ENCODE measurements at regions not wholly inside any gene's neighbourhood (a gene's known extent, or its start where the extent isn't known, plus 50 kb on each side); places are given as distances from the start of the nearest gene placed in this dataset.
"Not testable (repeated sequence)": the region's sequence is repeated elsewhere in the genome, so short reads cannot be mapped to it uniquely, and the experiment has no call there.

- no peak for DNase-seq
Measured at GRCh38 chr1:70490153-70490552, 79.1 kb downstream of the CTH start.

GRCh38 chr1:70495370-70495769 lies 84.3 kb downstream of the CTH start:
- DNase-seq: no peak

DNA sequence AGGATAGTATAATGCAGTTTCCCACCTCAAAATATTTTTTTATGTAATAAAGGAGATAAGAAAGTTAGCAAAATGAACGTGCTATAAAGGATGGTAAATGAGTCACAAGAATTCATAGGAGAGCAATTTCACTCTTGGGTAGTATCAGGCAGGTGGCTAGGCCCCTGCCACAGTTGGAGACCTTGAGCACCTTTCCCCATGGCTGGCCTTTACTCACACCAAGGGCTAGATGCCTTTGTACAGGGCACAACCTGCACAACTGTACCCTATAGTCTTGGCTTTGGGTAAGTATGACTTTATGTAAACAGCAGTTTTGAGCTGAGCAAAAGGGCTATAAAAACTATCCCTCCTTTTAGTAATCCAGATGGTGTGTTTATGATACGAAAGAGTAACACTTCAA lies 85.1 kb downstream of the CTH start:
- DNase-seq: no peak

DNA sequence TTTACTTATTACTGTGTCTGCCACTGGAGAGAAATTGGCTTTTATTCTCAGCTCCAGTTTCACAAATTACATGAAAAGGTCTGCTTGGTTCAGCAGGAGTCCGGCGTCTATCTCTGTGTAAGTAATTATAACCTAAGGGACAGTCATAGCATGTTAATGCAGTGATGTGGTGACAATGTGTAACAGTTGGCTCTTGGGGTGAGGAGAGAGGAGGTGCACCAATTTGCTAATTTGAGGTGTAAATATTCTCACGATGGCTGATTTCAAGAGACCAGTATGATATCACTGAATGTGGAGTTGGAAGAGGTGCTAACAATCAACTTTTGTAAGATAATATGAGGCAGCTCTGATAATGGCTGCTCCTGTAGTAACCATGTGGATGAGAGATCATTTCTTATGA lies 86.1 kb downstream of the CTH start:
- DNase-seq: no peak

DNA sequence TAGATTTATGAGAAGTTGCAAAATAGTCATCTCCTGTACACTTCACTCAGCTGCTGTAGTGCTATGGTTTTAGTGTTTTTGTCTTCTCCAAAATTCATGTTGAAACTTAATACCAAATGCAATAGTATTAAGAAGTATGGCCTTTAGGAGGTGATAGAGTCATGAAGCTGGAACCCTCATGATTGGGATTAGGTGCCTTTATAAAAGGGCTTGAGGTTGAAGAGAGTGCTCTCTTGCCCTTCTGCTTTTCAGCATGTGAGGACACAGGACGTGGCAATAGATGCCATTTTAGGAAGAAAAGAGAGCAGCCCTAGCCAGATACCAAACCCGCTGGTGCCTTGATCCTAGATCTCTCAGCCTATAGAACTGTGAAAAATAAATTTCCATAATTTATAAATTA lies 87.6 kb downstream of the CTH start:
- DNase-seq: no peak

GRCh38 chr1:70499695-70500094 lies 88.6 kb downstream of the CTH start:
- no peak for DNase-seq

DNA sequence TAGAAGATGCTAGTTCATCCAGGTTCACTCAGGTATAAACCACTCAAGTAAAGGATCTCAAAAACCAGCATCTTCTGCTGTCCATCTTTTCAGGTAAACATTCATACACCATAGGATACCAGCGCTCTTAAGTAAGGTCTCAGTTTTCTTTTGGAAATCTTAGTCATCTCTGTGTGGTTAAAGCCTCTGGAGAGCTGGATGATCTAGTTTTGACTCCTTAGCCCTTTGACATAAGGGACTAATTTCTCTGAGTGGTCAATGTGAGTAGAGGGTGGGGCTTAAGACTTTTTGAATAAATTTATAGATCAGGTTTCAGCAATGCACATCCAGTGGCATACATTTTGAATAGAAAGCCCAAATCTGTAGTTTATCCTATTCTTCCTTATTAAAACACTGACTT lies 92.3 kb downstream of the CTH start:
- DNase-seq: no peak

DNA sequence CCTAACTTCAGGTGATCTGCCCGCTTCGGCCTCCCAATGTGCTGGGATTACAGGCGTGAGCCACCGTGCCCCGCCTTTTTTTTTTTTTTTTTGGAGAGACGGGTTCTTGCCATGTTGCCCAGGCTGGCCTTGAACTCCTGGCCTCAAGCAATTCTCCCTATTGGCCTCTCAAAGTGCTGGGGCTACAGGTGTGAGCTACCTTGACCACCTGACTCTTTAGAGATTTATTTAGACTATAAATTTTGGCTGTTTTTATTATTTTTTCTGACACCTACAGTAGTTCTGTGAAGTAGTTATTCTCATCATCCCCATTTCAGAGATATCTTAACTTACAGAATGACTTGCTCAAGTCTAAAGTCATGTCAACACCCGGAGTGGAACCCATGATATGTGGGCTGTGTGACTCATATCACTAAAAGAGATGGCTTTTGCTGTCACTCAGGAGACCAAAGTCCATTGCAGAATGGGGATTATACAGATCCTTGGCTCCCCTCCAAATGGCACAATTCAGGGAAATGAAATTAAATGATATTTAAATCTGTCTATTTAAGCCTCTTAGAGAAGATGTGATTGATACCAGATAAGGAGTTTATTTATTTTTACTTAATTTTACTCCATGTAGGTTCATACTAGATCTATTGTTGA lies 93.2 kb downstream of the CTH start:
- no peak for DNase-seq

- DNase-seq: no peak
Measured at GRCh38 chr1:70504821-70505193, 93.7 kb downstream of the CTH start.

GRCh38 chr1:70507991-70508390 lies 96.9 kb downstream of the CTH start:
- not testable (repeated sequence) for DNase-seq

- DNase-seq: no peak
Measured at GRCh38 chr1:70509996-70510876, 99.2 kb downstream of the CTH start.

GRCh38 chr1:70517444-70517843 lies 106.4 kb downstream of the CTH start:
- DNase-seq: no peak

DNA sequence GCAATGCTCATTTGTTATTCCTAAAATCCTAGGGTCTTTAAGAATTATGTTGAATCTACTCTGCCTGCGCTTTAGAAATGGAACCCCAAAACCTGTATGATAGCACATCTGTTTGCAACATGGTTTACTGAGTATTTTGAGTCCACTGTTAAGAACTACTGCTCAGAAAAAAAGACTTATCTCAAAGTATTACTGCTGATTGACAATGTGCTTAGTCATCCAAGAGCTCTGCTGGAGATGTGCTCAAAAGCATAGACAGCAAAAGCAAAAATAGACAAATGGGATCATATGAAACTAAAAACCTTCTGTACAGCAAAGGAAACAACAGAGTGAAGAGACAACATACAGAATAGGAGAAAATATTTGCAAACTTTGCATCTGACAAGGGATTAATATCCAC lies 107.0 kb downstream of the CTH start:
- no peak for DNase-seq

GRCh38 chr1:70528590-70529333 lies 117.7 kb downstream of the CTH start:
- no peak for DNase-seq

- no peak for DNase-seq
Measured at GRCh38 chr1:70536708-70537366, 125.8 kb downstream of the CTH start.

GRCh38 chr1:70537788-70538187 lies 126.7 kb downstream of the CTH start:
- DNase-seq: no peak

DNA sequence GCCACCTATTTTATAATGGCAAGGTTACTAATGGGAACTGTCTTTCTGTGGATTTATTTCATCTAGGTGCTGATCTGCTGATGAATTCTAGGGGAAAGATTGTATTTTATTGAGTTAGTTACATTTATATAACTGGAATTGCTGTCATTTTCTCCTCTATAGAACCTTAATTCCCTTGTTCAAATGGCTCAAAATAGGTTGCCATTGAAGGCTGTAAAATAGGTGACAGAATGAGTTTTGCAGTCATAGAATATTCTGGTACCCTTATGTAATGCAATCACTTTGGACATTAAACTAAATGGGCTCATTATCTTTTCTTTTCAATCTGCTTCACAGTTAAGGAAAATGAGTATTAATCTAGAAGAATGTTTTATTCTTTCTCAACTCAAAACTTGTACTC lies 131.0 kb downstream of the CTH start:
- no peak for DNase-seq

- DNase-seq: no peak
Measured at GRCh38 chr1:70542856-70543255, 131.8 kb downstream of the CTH start.

- DNase-seq: no peak
Measured at GRCh38 chr1:70546726-70547125, 135.7 kb downstream of the CTH start.

DNA sequence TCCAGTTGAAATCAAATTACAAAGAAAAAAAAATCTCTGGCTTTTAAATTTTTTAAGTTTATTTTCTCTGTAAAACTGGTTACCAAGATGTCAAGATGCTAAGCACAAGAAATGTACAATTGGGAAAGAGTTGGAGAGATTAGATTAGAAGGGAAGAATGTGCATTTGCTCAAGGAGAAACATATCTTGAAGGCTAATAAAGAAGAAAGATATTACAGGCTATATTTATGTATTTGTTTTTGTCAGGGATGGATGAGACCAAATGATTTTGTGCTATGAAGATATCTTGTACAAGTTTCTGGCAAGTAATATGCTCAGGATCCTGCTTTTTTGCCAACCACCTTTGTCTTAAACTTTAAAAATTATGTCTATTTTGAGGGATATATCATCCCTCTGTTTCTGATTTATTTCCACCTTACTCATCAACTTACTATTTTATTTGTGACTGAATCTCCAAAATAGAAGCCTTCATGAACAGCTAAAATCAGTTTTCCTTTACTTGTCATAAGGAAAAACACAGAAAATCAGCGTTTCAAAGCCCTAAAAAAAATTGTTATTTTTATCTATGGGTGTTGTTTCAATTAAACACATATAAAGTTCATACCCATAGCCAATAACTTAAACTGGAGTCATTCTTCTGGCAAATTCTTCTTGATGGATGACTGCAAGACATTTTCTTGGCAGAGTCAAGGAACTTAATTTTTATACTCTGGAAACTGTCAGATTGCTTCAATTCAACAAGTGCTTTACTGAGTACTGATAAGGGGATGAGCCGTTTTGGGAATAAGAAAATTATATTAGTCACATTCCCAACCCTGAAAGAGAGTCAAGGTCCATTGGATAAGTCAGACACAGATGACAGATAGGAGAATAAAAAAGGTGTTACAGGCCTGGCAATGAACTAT lies 141.8 kb downstream of the CTH start:
- no peak for DNase-seq

GRCh38 chr1:70553567-70553956 lies 142.5 kb downstream of the CTH start:
- no peak for DNase-seq

DNA sequence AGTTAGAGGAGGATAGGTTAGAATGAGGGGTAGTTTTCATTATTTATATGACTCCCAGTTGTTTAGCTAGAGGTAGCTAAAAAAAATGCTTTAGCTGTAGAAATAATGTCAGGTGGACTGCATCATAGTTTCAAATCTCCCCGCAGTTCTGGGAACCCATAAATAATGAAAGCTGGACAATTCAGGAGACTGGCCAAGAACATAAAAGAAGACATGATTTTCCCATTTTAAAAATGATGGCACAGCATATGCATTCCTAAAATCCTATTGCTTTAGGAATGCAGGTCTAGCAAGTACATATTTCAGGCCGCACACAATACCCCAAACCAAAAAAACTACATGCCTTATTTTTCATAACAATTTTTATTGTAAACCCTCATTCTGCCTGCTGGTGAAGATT lies 143.3 kb downstream of the CTH start:
- no peak for DNase-seq

All from stimulated activated CD4-positive, alpha-beta T cell treated with anti-CD3 and anti-CD28 coated beads, Interleukin-12 subunit alpha, Interleukin-12 subunit beta, amount 100 ng/mL, for 4 hours (primary cell).